ENCODE measurements at regions not wholly inside any gene's neighbourhood (a gene's known extent, or its start where the extent isn't known, plus 50 kb on each side); places are given as distances from the start of the nearest gene placed in this dataset.

DNA sequence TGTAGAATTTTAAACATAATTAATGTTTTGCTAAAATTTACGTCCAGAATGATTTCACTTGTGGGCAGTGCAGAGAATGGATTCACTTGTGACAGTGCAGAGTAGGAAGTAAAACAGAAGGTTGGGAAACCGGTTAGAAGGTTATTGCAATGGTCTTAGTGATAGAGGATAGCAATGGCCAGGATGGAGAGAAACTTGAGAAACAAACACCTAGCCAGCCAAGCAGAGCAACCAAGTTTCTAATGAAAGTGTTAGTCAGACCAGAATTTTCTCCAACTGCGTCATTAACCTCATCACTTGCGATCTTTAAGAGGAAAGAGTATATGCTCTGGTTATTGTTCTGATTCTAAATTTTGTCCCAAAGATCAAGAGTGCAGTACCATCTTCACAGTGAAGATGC, 50.0 kb upstream of the TBC1D9 start (continued):
- TF ChIP-seq, protein P1, sequence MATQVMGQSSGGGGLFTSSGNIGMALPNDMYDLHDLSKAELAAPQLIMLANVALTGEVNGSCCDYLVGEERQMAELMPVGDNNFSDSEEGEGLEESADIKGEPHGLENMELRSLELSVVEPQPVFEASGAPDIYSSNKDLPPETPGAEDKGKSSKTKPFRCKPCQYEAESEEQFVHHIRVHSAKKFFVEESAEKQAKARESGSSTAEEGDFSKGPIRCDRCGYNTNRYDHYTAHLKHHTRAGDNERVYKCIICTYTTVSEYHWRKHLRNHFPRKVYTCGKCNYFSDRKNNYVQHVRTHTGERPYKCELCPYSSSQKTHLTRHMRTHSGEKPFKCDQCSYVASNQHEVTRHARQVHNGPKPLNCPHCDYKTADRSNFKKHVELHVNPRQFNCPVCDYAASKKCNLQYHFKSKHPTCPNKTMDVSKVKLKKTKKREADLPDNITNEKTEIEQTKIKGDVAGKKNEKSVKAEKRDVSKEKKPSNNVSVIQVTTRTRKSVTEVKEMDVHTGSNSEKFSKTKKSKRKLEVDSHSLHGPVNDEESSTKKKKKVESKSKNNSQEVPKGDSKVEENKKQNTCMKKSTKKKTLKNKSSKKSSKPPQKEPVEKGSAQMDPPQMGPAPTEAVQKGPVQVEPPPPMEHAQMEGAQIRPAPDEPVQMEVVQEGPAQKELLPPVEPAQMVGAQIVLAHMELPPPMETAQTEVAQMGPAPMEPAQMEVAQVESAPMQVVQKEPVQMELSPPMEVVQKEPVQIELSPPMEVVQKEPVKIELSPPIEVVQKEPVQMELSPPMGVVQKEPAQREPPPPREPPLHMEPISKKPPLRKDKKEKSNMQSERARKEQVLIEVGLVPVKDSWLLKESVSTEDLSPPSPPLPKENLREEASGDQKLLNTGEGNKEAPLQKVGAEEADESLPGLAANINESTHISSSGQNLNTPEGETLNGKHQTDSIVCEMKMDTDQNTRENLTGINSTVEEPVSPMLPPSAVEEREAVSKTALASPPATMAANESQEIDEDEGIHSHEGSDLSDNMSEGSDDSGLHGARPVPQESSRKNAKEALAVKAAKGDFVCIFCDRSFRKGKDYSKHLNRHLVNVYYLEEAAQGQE (IDR thresholded peaks at IDR 0.05; ENCODE audit: low read depth, low read length) = no peak
- TF ChIP-seq BCL11A (IDR thresholded peaks at IDR 0.05; ENCODE audit: low read depth, low read length) (0 out of 2 replicates have a peak, but pooled peaks have one; percentile 29), CREB1 (IDR thresholded peaks at IDR 0.05; ENCODE audit: low read depth) (peak; percentile 64), YY1 (IDR thresholded peaks at IDR 0.05; ENCODE audit: low read depth, low read length) (no peak), ZNF384 (IDR thresholded peaks at IDR 0.05; ENCODE audit: borderline replicate concordance, low read depth, low read length) (no peak), IKZF2 (IDR thresholded peaks at IDR 0.05) (peak in 1 of 2 experiments; percentile 56; a peak in 2 of 4 replicates), IKZF1 (conservative IDR thresholded peaks at IDR 0.05) (no peak), MYB (IDR thresholded peaks at IDR 0.05; ENCODE audit: borderline replicate concordance, low read depth, low read length) (no peak)
- TF ChIP-seq, protein P2, sequence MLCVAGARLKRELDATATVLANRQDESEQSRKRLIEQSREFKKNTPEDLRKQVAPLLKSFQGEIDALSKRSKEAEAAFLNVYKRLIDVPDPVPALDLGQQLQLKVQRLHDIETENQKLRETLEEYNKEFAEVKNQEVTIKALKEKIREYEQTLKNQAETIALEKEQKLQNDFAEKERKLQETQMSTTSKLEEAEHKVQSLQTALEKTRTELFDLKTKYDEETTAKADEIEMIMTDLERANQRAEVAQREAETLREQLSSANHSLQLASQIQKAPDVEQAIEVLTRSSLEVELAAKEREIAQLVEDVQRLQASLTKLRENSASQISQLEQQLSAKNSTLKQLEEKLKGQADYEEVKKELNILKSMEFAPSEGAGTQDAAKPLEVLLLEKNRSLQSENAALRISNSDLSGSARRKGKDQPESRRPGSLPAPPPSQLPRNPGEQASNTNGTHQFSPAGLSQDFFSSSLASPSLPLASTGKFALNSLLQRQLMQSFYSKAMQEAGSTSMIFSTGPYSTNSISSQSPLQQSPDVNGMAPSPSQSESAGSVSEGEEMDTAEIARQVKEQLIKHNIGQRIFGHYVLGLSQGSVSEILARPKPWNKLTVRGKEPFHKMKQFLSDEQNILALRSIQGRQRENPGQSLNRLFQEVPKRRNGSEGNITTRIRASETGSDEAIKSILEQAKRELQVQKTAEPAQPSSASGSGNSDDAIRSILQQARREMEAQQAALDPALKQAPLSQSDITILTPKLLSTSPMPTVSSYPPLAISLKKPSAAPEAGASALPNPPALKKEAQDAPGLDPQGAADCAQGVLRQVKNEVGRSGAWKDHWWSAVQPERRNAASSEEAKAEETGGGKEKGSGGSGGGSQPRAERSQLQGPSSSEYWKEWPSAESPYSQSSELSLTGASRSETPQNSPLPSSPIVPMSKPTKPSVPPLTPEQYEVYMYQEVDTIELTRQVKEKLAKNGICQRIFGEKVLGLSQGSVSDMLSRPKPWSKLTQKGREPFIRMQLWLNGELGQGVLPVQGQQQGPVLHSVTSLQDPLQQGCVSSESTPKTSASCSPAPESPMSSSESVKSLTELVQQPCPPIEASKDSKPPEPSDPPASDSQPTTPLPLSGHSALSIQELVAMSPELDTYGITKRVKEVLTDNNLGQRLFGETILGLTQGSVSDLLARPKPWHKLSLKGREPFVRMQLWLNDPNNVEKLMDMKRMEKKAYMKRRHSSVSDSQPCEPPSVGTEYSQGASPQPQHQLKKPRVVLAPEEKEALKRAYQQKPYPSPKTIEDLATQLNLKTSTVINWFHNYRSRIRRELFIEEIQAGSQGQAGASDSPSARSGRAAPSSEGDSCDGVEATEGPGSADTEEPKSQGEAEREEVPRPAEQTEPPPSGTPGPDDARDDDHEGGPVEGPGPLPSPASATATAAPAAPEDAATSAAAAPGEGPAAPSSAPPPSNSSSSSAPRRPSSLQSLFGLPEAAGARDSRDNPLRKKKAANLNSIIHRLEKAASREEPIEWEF (IDR thresholded peaks at IDR 0.05; ENCODE audit: insufficient replicate concordance, low read depth, low read length) = no peak
- TF ChIP-seq, protein P3, sequence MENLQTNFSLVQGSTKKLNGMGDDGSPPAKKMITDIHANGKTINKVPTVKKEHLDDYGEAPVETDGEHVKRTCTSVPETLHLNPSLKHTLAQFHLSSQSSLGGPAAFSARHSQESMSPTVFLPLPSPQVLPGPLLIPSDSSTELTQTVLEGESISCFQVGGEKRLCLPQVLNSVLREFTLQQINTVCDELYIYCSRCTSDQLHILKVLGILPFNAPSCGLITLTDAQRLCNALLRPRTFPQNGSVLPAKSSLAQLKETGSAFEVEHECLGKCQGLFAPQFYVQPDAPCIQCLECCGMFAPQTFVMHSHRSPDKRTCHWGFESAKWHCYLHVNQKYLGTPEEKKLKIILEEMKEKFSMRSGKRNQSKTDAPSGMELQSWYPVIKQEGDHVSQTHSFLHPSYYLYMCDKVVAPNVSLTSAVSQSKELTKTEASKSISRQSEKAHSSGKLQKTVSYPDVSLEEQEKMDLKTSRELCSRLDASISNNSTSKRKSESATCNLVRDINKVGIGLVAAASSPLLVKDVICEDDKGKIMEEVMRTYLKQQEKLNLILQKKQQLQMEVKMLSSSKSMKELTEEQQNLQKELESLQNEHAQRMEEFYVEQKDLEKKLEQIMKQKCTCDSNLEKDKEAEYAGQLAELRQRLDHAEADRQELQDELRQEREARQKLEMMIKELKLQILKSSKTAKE (IDR thresholded peaks at IDR 0.05; ENCODE audit: low read depth, poor library complexity, severe bottlenecking) = peak; percentile 26
- TF ChIP-seq, protein P4, sequence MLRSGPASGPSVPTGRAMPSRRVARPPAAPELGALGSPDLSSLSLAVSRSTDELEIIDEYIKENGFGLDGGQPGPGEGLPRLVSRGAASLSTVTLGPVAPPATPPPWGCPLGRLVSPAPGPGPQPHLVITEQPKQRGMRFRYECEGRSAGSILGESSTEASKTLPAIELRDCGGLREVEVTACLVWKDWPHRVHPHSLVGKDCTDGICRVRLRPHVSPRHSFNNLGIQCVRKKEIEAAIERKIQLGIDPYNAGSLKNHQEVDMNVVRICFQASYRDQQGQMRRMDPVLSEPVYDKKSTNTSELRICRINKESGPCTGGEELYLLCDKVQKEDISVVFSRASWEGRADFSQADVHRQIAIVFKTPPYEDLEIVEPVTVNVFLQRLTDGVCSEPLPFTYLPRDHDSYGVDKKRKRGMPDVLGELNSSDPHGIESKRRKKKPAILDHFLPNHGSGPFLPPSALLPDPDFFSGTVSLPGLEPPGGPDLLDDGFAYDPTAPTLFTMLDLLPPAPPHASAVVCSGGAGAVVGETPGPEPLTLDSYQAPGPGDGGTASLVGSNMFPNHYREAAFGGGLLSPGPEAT (IDR thresholded peaks at IDR 0.05; ENCODE audit: low read depth) = no peak
- TF ChIP-seq, protein P5, sequence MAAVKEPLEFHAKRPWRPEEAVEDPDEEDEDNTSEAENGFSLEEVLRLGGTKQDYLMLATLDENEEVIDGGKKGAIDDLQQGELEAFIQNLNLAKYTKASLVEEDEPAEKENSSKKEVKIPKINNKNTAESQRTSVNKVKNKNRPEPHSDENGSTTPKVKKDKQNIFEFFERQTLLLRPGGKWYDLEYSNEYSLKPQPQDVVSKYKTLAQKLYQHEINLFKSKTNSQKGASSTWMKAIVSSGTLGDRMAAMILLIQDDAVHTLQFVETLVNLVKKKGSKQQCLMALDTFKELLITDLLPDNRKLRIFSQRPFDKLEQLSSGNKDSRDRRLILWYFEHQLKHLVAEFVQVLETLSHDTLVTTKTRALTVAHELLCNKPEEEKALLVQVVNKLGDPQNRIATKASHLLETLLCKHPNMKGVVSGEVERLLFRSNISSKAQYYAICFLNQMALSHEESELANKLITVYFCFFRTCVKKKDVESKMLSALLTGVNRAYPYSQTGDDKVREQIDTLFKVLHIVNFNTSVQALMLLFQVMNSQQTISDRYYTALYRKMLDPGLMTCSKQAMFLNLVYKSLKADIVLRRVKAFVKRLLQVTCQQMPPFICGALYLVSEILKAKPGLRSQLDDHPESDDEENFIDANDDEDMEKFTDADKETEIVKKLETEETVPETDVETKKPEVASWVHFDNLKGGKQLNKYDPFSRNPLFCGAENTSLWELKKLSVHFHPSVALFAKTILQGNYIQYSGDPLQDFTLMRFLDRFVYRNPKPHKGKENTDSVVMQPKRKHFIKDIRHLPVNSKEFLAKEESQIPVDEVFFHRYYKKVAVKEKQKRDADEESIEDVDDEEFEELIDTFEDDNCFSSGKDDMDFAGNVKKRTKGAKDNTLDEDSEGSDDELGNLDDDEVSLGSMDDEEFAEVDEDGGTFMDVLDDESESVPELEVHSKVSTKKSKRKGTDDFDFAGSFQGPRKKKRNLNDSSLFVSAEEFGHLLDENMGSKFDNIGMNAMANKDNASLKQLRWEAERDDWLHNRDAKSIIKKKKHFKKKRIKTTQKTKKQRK (IDR thresholded peaks at IDR 0.05; ENCODE audit: low read depth, low read length) = no peak
